ENCODE measurements at regions not wholly inside any gene's neighbourhood (a gene's known extent, or its start where the extent isn't known, plus 50 kb on each side); places are given as distances from the start of the nearest gene placed in this dataset.

- H3K4me1 ChIP-seq (ENCODE audit: control insufficient read depth, extremely low read depth, insufficient read depth, low read length), result no peaks in the 10 kb centered on the region
- no peaks in the 10 kb centered on the region for H3K36me3 ChIP-seq (ENCODE audit: control insufficient read depth, insufficient read depth, low read length)
- H3K9ac ChIP-seq (ENCODE audit: insufficient read depth, low read length), result no peak overlapping the region
- H3K27me3 ChIP-seq (ENCODE audit: control insufficient read depth, insufficient read depth, low read length), result no peaks in the 10 kb centered on the region
- no peak overlapping the region for H3K27ac ChIP-seq (ENCODE audit: insufficient read depth, low read length)
- H4K20me1 ChIP-seq (ENCODE audit: control insufficient read depth, extremely low read depth, insufficient read depth, low read length), result no peaks in the 10 kb centered on the region
- H3K79me2 ChIP-seq (ENCODE audit: control insufficient read depth, insufficient read depth, low read length), result no peaks in the 10 kb centered on the region
- H3K4me2 ChIP-seq (ENCODE audit: extremely low read depth, insufficient read depth, low read length), result no peak overlapping the region
- H3K4me3 ChIP-seq (replicated peaks in 1 of 4; ENCODE audit: control extremely low read depth in 1 of 4, insufficient read depth in 1 of 4, low read depth in 3 of 4, low read length in 4 of 4), result no peak overlapping the region
- peak in 1 of 2 donors; percentile 32 for DNase-seq (ENCODE audit: low read depth in 2 of 2)
- TF ChIP-seq EZH2 (IDR thresholded peaks at IDR 0.05; ENCODE audit: low read length, missing control alignments) (no peak), CTCF (conservative IDR thresholded peaks at IDR 0.05 in 1 of 2, IDR thresholded peaks at IDR 0.05 in 1 of 2; ENCODE audit: low read depth in 1 of 2, low read length in 2 of 2) (no peak)
- no peak overlapping the region for H2AFZ ChIP-seq (ENCODE audit: low read length)
- H3K9me3 ChIP-seq (ENCODE audit: control insufficient read depth, insufficient read depth, low read depth, low read length), result no peaks in the 10 kb centered on the region
Measured at GRCh38 chr13:104314926-104315535, 1248.8 kb upstream of the SLC10A2 start.

- H4K20me1 ChIP-seq (ENCODE audit: control insufficient read depth, extremely low read depth, insufficient read depth, low read length), result no peaks in the 10 kb centered on the region
- H3K27me3 ChIP-seq (ENCODE audit: control insufficient read depth, insufficient read depth, low read length), result no peaks in the 10 kb centered on the region
- no peak overlapping the region for H3K9ac ChIP-seq (ENCODE audit: insufficient read depth, low read length)
- no peak overlapping the region for H2AFZ ChIP-seq (ENCODE audit: low read length)
- H3K79me2 ChIP-seq (ENCODE audit: control insufficient read depth, insufficient read depth, low read length), result no peaks in the 10 kb centered on the region
- H3K9me3 ChIP-seq (ENCODE audit: control insufficient read depth, insufficient read depth, low read depth, low read length), result no peaks in the 10 kb centered on the region
- no peak overlapping the region for H3K27ac ChIP-seq (ENCODE audit: insufficient read depth, low read length)
- H3K36me3 ChIP-seq (ENCODE audit: control insufficient read depth, insufficient read depth, low read length), result no peaks in the 10 kb centered on the region
- H3K4me2 ChIP-seq (ENCODE audit: extremely low read depth, insufficient read depth, low read length), result no peak overlapping the region
- no peak overlapping the region for H3K4me3 ChIP-seq (replicated peaks in 1 of 4; ENCODE audit: control extremely low read depth in 1 of 4, insufficient read depth in 1 of 4, low read depth in 3 of 4, low read length in 4 of 4)
- no peaks in the 10 kb centered on the region for H3K4me1 ChIP-seq (ENCODE audit: control insufficient read depth, extremely low read depth, insufficient read depth, low read length)
- no peak for DNase-seq (ENCODE audit: low read depth in 2 of 2)
- no peak for TF ChIP-seq EZH2 (IDR thresholded peaks at IDR 0.05; ENCODE audit: low read length, missing control alignments)
- TF ChIP-seq CTCF (conservative IDR thresholded peaks at IDR 0.05 in 1 of 2, IDR thresholded peaks at IDR 0.05 in 1 of 2; ENCODE audit: low read depth in 1 of 2, low read length in 2 of 2), result no peak
Measured at GRCh38 chr13:104314321-104314720, 1248.1 kb upstream of the SLC10A2 start.

GRCh38 chr13:104310861-104311260, 1244.6 kb upstream of the SLC10A2 start:
- no peaks in the 10 kb centered on the region for H3K27me3 ChIP-seq (ENCODE audit: control insufficient read depth, insufficient read depth, low read length)
- H3K4me3 ChIP-seq (replicated peaks in 1 of 4; ENCODE audit: control extremely low read depth in 1 of 4, insufficient read depth in 1 of 4, low read depth in 3 of 4, low read length in 4 of 4), result no peak overlapping the region
- no peak for DNase-seq (ENCODE audit: low read depth in 2 of 2)
- no peak overlapping the region for H3K27ac ChIP-seq (ENCODE audit: insufficient read depth, low read length)
- TF ChIP-seq CTCF (conservative IDR thresholded peaks at IDR 0.05 in 1 of 2, IDR thresholded peaks at IDR 0.05 in 1 of 2; ENCODE audit: low read depth in 1 of 2, low read length in 2 of 2) (no peak), EZH2 (IDR thresholded peaks at IDR 0.05; ENCODE audit: low read length, missing control alignments) (no peak)
- no peaks in the 10 kb centered on the region for H3K79me2 ChIP-seq (ENCODE audit: control insufficient read depth, insufficient read depth, low read length)
- no peak overlapping the region for H2AFZ ChIP-seq (ENCODE audit: low read length)
- H3K9me3 ChIP-seq (ENCODE audit: control insufficient read depth, insufficient read depth, low read depth, low read length), result no peaks in the 10 kb centered on the region
- H4K20me1 ChIP-seq (ENCODE audit: control insufficient read depth, extremely low read depth, insufficient read depth, low read length), result no peaks in the 10 kb centered on the region
- no peak overlapping the region for H3K9ac ChIP-seq (ENCODE audit: insufficient read depth, low read length)
- no peaks in the 10 kb centered on the region for H3K4me1 ChIP-seq (ENCODE audit: control insufficient read depth, extremely low read depth, insufficient read depth, low read length)
- H3K36me3 ChIP-seq (ENCODE audit: control insufficient read depth, insufficient read depth, low read length), result no peaks in the 10 kb centered on the region
- no peak overlapping the region for H3K4me2 ChIP-seq (ENCODE audit: extremely low read depth, insufficient read depth, low read length)
